Stimulated activated CD4-positive, alpha-beta T cell treated with anti-CD3 and anti-CD28 coated beads, Interleukin-15, amount 100 ng/mL, for 1 hour (primary cell): ENCODE measurements at regions not wholly inside any gene's neighbourhood (a gene's known extent, or its start where the extent isn't known, plus 50 kb on each side); places are given as distances from the start of the nearest gene placed in this dataset.
"Not testable (repeated sequence)": the region's sequence is repeated elsewhere in the genome, so short reads cannot be mapped to it uniquely, and the experiment has no call there.

ENCODE experiments used
- DNase-seq, 2 donors: peaks; one replicate each; pipeline ENCODE4 v3.0.0-alpha.2; 2020; ENCODE audit warnings: low read depth in 1 of 2, low spot score in 1 of 2

DNA sequence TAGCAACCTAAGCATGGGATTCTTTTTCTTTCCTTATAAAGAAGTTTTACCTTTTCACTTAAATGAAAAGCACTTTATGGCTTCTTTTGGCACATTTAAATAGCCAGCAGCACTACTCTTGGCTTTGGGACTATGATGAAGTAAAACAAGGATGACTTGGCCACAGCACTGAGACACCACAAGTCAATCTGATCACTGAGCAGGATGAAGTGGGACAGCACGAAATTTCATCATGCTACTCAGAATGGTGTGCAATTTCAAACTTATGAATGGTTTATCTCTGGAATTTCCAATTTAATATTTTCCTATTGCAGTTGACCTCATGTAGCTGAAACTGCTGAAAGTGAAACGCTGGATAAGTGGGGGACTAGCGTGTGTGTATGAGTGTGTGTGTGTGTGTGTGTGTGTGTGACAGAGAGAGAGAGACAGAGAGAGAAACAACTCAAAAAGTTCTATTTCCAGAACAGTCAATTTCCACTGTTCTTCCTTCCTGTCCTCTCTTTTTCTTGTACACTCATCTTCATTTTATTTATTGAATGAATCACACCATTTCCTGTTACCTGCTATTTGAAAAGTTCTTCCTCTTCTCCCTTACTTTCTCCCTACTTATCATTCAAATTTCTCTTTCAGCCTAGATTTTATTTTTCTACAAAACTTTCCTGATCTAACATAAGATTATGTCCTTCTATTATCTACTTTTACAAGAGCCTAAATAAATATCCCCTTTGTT lies 414.2 kb upstream of the MIR17HG start:
- no peak for DNase-seq

DNA sequence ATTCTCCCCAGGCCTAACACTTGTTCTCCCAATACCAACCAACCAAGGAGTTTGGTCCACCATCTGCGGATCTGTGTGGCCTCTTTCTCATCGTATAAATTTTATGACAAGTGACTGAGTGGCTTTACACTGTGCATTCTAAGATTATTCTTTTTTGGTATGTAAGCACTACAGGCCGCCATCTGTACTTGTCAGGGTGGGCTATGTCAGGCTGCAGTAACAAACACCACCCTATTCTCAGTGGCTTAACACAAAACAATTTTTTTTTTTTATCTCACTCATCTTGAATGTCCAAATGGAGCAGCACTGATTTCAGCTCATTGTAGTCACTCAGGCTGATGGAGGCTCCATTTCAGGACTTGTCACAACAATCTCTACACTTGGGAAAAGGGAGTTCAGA lies 412.7 kb upstream of the MIR17HG start:
- DNase-seq = no peak

DNA sequence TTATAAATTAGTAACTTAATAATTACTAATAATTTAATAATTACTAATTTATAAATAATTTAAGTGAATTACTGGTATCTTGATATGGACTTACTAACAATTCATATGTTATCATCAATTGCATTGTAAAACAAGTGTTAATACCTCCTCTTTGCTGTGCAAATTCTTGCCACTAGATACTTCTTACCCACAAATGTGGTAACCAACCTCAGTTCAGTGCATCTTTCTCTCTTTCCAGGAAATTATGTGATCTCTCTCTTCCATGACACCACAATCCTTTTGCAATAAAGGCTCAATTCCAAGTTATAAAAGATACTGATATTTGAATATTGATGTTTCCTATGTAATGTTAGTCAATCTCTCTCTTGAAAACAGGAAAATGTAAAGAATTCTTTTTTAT lies 408.6 kb upstream of the MIR17HG start:
- DNase-seq = no peak

DNA sequence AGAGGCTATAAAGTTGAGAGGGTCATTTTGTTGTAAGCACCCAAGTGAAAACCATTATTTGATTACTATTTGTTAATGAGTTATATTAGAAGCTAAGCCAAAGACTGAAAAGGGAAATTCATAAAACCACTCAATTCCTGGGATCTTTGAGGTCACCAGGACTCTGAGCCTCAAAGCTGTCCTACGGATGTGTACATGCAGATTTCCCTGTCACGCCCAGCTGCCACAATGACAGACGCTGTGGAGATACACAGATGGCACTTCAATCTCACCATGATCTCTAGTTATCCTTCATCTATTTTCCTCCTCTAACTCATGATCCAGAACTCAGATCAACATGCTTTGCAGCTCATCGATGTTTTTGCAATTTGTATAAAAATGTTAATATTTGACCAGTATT lies 403.5 kb upstream of the MIR17HG start:
- no peak for DNase-seq

DNA sequence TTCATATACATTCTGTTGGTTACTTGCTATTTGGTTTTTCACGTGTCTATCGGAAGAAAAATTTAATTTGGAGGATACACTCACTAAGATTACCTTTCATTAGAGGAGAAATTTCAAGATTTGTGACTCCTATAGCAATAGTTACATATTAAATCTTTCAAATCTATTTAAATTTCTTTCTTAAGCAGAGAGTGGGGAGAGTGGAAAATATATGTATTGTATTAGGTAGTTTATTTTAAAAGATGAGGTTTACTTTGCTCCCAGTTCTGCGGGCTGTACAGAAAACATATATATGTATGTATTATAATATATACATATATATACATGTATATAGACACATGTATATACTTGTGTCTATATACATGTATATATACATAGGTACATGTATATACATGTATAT lies 402.3 kb upstream of the MIR17HG start:
- not testable (repeated sequence) for DNase-seq

DNA sequence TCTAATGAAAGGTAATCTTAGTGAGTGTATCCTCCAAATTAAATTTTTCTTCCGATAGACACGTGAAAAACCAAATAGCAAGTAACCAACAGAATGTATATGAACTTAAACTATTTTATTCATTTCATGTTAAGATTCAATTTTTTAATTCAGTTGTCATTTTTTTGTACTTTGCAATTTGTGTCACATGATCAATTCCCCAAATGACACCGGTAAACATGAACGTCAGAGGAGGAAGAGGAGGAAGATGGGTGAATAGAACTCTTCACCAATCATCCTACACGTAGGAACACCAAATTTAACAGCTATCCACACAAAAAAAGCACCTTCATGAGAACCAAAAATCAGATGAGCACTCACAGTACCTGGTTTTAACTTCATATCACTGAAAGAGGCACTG lies 401.4 kb upstream of the MIR17HG start:
- DNase-seq = not testable (repeated sequence)

DNA sequence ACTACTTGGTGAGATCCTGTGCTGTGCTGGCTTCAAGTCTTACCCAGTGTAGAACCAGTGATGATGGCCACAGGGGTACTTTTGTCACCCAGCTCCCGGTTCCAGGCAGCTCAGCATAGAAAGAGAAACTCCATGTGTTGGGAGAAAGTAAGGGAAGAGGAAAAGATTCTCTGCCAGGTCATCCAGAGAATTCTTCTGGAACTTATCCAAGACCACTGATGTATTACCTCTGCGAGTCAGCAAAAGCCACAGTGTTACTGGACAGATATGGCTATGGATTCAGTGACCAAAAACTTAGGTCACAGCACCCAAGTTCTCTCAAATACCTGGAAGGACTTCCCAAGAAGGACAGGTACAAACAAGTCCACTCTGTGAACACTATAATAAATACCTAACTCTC lies 399.5 kb upstream of the MIR17HG start:
- DNase-seq = no peak

DNA sequence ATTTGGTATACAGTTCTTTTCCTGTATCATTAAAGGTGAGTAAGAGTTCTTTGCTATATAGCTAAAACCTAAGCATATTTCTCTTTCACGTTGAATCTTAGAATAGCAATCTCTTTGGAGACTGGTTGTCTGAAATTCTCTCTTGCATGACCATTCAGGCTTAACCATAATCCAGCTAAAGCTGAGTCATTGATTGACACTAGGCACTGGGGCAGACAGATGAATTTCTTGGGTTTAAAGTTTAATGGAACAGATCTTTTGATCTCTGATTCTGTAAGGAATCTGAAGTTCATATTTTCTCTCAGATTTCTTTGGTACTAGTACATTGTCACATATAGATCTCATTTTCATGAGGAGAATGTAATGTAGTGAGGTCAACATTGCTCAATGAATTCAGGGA lies 397.3 kb upstream of the MIR17HG start:
- no peak for DNase-seq

DNA sequence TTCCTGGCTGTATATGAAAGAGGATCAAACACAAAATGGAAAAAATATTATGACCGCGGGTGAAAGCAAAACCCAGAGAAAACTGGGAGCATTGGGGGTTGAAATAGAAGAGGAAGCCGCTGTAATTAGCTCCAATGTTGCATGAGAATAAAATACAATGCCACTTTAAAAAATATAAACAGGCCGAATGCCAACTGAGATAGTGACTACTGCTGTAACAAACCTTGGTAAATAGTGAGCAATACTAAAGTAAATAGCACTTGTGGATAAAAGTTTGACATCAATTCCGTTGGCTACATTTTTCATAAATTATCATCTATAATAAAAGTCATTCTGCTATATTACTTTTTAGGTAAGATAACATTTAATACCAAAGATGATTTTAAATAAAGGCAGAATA lies 395.8 kb upstream of the MIR17HG start:
- DNase-seq = no peak

DNA sequence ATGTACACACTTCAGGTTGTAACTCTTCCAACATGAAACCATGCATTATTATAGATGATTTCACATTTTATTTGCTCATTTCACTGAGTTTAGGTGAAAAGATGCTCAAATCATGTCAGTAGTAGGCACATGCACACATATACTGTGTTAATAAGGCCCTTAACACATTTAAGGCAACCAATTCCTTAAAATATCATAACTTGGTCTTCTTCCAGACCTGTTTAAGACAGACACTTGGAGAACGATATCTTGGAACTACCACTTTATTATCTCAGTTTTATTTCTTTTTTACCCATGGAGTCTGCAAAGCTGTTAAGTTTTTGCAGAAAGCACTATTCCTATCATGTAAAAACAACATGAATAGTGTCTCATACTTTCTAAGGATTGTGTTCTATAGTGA lies 395.2 kb upstream of the MIR17HG start:
- DNase-seq = no peak

DNA sequence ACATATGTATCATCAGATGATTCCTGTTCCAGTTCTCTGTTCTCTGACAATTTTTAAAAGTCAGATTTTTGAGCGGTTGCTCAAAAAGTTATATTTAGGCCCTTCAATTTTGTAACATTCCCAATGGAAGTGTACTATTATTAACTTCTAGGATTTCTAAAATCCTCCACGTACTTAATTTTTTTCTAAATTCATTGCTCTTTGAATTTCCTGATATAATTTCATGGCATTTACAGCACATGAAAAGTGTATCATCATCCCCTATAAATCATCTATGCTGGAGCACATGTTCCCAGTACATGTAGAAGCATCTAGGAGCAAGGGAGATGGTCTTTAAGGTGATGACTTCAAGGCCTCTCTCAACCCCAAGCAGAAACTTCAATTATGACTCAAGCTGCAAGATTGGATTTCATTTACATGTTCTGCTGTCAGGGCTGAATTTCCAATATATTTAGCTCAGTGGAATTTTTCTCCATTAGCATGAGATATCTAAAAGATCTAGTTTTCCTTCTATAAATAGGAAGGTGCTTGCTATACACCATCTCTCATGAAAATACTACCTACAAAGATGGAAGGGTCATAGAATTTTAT lies 392.8 kb upstream of the MIR17HG start:
- DNase-seq = no peak

DNA sequence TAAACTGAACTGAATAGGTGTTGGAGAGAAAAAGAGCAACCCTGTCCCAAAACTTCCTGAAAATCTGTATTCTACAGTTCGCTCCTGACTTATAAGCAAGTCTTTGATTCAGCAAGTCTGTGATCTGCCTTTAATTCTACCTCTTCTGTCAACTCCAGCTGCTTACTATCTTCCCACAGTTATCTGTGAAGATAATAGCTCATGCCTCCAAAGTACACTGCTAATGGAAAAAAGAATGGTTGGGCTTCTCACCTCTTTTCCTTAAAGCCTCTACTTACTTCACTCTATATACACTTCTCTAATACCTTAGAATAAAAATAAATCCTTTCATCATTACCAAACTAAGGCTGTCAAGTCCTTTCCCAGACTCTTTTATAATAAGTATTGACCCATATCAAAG lies 391.5 kb upstream of the MIR17HG start:
- DNase-seq = no peak

DNA sequence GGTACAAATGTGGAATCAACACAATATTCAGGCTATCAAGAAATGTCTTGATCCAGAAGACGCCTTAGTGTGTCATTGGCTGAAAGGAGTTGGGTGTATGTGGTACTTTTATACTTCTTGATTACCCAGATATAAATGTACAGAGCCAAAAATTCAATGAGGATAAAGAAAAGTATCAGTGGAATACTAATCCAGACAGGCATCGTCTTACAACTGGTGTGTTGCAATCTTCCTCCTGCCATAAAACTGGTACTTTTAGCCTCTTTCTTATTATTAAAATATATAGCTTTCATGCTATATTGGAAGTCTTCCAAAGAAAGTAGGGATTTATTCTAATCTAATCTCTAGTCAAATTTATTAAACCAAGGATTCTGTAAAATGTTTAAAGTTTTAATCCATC lies 388.6 kb upstream of the MIR17HG start:
- no peak for DNase-seq

DNA sequence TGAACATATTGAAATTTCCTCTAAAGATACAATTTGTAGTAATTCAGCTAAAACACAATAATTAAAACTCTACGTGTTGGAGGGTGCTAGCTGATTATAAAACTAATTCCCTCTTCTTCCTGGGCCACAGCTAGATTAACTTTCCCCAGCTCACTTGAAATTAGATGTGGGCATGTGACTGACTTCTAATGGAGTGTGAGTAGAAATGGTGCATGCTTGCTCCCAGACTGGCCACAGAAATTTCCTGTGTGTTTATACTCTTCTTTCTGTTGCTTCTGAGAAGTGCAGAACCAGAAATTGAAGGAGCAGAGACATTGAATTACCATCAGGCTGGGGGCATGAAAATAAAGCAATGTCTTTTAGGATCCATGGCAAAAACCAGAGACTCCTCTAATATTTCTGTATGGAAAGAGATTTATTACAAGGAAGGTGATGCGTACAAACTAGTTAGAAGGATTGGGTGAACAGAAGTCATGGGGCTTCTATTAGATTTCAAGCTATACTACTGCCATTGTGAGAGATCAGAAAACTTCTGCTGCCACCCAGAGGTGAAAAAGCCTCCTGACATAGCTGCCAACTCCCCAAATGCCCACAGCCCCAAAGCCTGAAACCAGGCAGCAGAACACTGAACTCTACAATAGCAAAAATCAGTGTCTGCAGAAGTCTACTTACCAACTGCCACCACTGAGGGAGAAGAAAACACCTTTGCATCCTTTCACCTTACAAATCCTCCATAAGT lies 379.2 kb upstream of the MIR17HG start:
- no peak for DNase-seq

DNA sequence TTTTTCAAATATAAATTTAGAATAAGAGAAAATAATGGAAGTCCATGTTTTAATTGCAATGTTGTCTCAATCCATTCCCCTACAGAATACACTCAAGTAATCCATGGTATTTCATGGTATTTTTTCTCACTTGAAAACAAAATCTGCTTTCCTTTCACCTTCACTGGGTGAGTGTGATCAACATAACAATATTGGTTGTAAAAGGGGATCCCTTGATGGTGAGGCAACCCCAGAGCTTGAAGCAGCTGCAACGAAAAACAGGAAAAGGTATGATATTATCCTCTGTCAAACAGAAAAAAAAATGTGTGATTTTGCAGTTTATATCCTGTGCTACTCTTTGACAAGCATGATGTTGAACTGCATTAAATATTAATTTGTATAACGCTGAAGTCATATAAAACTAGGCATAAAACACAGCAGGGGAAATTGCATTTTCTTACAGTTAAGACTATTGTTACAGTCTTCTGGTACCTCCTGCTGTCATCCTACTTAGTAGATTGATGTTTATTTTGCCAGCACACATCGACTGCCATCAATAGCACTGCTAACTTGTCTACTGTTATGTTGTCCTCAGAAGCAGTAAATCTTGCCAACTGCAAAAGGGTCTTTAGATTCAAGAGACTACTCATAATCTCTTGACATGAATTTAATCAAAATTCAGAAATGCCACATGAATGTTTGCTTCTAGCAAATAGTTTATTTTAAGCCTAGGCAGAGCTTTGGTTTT lies 373.1 kb upstream of the MIR17HG start:
- no peak for DNase-seq

DNA sequence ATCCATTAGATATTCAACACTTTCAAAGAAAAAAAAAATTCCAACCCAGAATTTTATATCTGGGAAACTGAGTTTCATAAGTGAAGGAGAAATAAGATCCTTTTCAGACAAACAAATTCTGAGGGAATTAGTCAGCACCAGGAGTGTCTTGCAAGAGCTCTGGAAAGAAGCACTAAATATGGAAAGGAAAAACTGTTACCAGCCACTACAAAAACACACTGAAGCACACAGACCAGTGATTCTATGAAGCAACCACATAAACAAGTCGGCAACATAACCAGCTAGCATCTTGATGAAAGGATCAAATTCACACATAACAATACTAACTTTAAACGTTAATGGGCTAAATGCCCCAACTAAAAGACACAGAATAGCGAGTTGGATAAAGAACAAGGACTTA lies 368.4 kb upstream of the MIR17HG start:
- DNase-seq = no peak

DNA sequence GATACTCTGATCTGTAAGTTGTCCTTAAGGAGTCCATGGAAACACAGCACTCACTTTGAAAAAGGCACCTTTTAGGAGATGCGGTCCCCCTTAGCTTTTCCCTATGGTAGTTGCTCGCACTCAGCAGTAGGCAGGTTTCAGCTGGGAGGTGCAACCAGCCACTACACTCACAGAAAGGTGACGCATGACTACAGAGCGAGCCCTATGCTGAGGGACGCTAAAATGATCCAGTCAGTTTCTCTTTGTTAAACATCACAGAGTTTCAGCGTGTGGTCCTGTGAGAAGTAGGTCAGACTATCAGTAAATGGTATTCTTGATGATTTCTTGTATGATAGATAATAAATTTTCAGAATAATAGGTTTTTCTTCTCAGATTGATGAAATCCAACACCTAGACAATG lies 362.7 kb upstream of the MIR17HG start:
- no peak for DNase-seq

DNA sequence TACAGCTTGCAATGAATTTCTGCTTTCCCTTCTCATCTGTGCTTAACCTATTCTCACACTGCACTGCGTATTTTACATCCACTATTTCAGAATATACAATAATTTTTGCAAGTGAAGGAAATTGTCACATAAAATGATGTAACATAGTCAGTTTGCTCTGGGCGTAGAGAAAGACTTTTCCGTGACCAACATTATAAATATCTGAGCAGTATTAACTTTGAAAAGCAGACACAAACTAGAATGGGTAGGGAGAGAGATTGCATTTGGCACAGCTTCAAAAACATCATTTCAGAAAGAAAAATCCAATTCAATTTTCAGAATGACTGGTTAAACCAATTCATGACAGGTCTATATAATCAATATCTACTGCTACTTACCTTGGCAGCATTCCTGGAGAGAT lies 352.5 kb upstream of the MIR17HG start:
- DNase-seq = no peak

DNA sequence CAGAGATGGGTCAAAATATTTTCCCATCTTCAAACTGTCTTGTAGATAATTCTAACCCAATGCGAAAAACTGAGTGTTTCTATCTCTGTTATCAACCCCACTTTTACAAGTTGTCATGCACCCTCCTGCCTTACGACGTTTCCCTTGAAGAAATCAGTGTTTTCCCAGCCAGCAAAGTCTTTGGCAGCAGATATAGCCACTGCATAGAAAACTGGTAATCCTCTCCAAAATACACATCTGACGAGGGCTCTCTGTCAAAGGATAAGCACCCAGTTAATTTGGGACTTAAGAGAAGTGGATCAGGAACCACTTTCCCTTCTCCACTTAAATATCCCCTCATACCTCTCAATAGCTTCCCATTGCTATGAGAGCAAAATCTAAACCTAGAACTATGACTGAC lies 351.9 kb upstream of the MIR17HG start:
- no peak for DNase-seq

DNA sequence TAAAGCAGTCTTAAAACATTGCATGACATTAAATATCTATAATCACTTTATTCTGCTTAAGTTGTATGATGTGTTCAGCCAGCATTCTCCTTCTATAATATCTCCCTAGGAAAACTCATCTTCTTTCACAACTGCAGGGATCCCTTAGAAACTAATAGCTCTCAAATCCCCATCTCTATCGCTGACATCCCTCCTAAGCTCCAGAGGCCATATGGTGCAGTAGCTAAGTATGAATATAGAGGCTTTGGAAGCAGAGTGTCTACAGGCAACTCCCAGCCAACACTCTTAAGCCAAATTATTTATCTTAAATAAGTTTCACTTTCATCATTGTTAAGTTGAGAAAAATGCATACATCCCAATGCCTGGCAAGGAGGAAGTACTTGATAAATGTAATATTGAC lies 349.5 kb upstream of the MIR17HG start:
- no peak for DNase-seq

DNA sequence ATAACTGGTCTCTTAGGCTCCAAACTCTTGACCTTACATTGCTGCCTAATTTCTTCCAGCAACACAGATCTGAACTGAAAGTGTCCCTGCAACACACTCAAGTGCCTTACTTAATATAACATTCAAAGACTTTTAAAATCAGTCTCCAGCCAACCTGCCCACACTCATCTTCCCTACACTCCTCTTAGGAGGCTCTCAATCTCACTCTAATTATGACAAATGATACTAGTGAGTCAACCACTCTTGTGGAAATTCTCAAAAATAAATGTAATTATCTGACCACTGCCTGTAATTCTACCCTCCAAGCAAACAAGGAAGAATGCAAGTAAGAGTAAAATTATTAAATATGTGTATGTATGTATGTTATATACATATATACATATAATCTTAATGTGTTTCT lies 348.1 kb upstream of the MIR17HG start:
- DNase-seq = no peak

DNA sequence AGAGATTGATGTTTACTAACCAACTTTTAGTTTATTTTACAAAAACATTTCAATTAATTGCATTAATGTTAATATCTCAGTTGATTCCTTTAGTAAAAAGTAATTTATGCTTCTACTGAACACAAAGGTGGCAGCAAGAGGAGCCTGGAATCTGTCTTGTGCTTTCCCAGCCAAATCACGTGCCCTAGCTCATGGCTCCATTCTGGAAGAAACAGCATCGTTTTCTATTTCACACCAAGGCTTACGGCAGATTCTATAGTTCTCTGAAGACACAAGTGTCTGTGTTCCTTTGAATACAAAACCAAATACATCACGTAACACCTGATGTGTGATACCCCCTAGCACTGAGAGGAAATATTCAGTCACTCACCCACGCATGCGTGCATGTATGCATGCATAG lies 346.1 kb upstream of the MIR17HG start:
- no peak for DNase-seq
